Adrenal gland (tissue), 9 donors: ENCODE measurements at regions not wholly inside any gene's neighbourhood (a gene's known extent, or its start where the extent isn't known, plus 50 kb on each side); places are given as distances from the start of the nearest gene placed in this dataset.

Source experiments
- DNase-seq, 7 donors: peaks; one replicate each; pipeline ENCODE4 v3.0.0-alpha.2; 2019 to 2020
- H3K27ac ChIP-seq, 5 donors: fragments of 200-600 bp; sonication (generic) in 4 of 5; 1 replicate in 3 of 5; 2 replicates in 2 of 5; pipeline versions ENCODE4 v1.5.1 to v1.8.0; 2016 to 2020; ENCODE audit warnings: mild to moderate bottlenecking in 1 of 5
- H3K27me3 ChIP-seq: fragments of 200-600 bp; 2 replicates; pipeline ENCODE4 v1.8.0; 2021
- H3K36me3 ChIP-seq, 2 donors: fragments of 200-600 bp; replicated peaks in 1 of 2; 1 replicate in 1 of 2; 2 replicates in 1 of 2; pipeline versions ENCODE4 v1.5.1 to v1.8.0; 2018 to 2022
- H3K4me1 ChIP-seq, 2 donors: fragments of 200-600 bp; replicated peaks in 1 of 2; 1 replicate in 1 of 2; 2 replicates in 1 of 2; pipeline versions ENCODE4 v1.5.1 to v1.8.0; 2018 to 2021
- H3K4me3 ChIP-seq, 4 donors: fragments of 200-600 bp; sonication (generic) in 3 of 4; one replicate each; pipeline ENCODE4 v1.5.1; 2016 to 2018
- H3K9me3 ChIP-seq, 3 donors: fragments of 200-600 bp; sonication (generic) in 1 of 3; replicated peaks in 1 of 3; 1 replicate in 2 of 3; 2 replicates in 1 of 3; pipeline versions ENCODE4 v1.5.1 to v1.8.0; 2016 to 2021
- POLR2A ChIP-seq, 2 donors: fragments of 450-650 bp; IDR thresholded peaks; one replicate each; pipeline ENCODE4 v1.6.1; 2017; ENCODE audit warnings: antibody characterized with exemption in 2 of 2, mild to moderate bottlenecking in 2 of 2, moderate library complexity in 1 of 2
- WGBS, 4 donors: extraction: QIAGEN DNeasy Blood & Tissue Kit in 2 of 4; methylation state at CpG; one replicate each; pipeline versions ENCODE4 v1.1.5 to v1.1.7; 2013 to 2017; 5-methylcytosine and 5-hydroxymethylcytosine counted together
- intact Hi-C, 2 donors: fragments of 100-400 bp; cut with DNase I; formaldehyde crosslinking; loops; one replicate each; pipeline versions ENCODE4 v1.14.1 to v1.15.0; 2022 to 2023
- TF ChIP-seq, protein P1 (sequence below), 6 experiments: fragments of 450-650 bp in 4 of 6; fragments of 200-600 bp in 2 of 6; sonication (generic) in 1 of 6; IDR thresholded peaks; 1 replicate in 5 of 6; 2 replicates in 1 of 6; pipeline versions ENCODE4 v1.5.1 to v1.8.0; 2016 to 2021; ENCODE audit warnings: antibody characterized with exemption in 6 of 6, mild to moderate bottlenecking in 2 of 6, moderate library complexity in 1 of 6
- donor health status: healthy with polysubstance abuse.
- donor health status: Bipolar disorder and iron deficiency.
- donor health status: DM: yes; HTN: yes; CAD: no.
- donor health status: DM: no; HTN: no; CAD: no.
- donor health status: DM: no; HTN: no; CAD: no.

DNA sequence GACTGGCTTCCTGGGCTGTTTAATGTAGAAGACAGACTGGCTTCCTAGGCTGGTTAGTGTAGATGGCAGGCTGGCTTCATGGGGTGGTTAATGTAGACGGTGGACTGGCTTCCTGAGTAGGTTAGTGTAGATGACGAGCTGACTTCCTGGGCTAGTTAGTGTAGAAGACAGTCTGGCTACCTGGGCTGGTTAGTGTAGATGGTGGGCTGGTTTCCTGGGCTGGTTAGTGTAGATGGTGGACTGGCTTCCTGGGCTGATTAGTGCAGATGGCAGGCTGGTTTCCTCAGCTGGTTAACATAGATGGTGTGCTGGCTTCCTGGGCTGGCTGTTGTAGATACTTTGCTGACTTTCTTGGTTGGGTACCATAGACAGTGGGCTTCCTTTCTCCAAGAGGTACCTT, 122.9 kb upstream of the PPP2R2D start:
- Histone ChIP-seq H3K4me3 (no peak overlapping the region), H3K4me1 (no peaks in the 10 kb centered on the region), H3K27me3 (no peaks in the 10 kb centered on the region), H3K36me3 (no peaks in the 10 kb centered on the region), H3K9me3 (peaks cover 0 to 11% (median 0%) of the 10 kb centered on the region in 3 donors), H3K27ac (no peak overlapping the region)
- WGBS, 4 donors, result 69 to 84% (median 77%) methylated on average over 2 of the region's 2 CpGs
- intact Hi-C loops, result no loop called here
- DNase-seq, result no peak
- TF ChIP-seq, protein P1, sequence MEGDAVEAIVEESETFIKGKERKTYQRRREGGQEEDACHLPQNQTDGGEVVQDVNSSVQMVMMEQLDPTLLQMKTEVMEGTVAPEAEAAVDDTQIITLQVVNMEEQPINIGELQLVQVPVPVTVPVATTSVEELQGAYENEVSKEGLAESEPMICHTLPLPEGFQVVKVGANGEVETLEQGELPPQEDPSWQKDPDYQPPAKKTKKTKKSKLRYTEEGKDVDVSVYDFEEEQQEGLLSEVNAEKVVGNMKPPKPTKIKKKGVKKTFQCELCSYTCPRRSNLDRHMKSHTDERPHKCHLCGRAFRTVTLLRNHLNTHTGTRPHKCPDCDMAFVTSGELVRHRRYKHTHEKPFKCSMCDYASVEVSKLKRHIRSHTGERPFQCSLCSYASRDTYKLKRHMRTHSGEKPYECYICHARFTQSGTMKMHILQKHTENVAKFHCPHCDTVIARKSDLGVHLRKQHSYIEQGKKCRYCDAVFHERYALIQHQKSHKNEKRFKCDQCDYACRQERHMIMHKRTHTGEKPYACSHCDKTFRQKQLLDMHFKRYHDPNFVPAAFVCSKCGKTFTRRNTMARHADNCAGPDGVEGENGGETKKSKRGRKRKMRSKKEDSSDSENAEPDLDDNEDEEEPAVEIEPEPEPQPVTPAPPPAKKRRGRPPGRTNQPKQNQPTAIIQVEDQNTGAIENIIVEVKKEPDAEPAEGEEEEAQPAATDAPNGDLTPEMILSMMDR (IDR thresholded peaks at IDR 0.05), result no peak
- TF ChIP-seq POLR2A (IDR thresholded peaks at IDR 0.05), result no peak

DNA sequence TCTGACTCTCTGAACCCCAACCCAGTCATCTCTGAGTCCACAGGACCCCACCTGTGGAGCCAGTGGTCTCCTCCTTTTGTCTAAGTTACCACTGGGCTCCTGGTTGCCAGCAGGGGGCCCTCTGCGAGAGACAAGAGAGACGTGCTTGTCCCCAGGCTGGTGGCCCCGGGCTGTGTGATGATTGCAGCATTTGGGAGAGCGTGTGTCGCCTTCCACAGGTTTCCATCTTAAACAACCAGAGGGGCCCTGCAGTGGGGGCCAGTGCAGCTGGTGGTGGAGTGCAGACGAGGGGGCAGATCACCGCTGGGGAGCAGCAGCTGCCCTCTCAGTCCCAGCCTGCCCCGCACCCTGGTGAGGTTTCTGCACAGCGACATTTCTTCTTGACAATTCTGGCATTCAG, 122.4 kb upstream of the PPP2R2D start:
- no peaks in the 10 kb centered on the region for H3K4me1 ChIP-seq

DNA sequence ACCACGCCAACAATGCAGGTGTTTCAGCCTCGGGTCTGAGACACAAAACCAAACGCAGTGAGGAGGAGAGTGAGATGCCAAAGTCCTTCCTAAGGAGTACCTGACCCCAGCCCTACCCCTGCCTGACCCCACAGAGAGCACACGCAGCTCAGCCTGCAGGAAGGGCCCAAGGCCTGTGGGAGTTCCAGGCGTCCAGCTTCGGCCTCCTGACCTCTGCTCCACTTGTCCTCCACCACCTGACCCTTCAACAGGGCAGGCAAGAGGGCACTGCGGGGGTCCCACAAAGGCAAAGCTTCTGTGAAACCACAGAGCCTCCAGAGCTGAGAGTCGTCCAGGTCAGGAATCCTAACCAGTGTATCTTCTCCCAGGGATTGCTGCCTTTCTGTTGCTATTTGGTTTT, 122.0 kb upstream of the PPP2R2D start:
- no peak for DNase-seq

More for the DNA sequence above, 122.4 kb upstream of the PPP2R2D start:
- Histone ChIP-seq H3K4me3 (no peak overlapping the region), H3K27me3 (no peaks in the 10 kb centered on the region), H3K36me3 (no peaks in the 10 kb centered on the region), H3K9me3 (peaks cover 0 to 11% (median 0%) of the 10 kb centered on the region in 3 donors), H3K27ac (no peak overlapping the region)
- DNase-seq, result no peak
- 75 to 99% (median 87%) methylated on average over 9 of the region's 9 CpGs for WGBS, 4 donors
- intact Hi-C loops, result no loop called here
- TF ChIP-seq, protein P1 (IDR thresholded peaks at IDR 0.05), result no peak
- no peak for TF ChIP-seq POLR2A (IDR thresholded peaks at IDR 0.05)

DNA sequence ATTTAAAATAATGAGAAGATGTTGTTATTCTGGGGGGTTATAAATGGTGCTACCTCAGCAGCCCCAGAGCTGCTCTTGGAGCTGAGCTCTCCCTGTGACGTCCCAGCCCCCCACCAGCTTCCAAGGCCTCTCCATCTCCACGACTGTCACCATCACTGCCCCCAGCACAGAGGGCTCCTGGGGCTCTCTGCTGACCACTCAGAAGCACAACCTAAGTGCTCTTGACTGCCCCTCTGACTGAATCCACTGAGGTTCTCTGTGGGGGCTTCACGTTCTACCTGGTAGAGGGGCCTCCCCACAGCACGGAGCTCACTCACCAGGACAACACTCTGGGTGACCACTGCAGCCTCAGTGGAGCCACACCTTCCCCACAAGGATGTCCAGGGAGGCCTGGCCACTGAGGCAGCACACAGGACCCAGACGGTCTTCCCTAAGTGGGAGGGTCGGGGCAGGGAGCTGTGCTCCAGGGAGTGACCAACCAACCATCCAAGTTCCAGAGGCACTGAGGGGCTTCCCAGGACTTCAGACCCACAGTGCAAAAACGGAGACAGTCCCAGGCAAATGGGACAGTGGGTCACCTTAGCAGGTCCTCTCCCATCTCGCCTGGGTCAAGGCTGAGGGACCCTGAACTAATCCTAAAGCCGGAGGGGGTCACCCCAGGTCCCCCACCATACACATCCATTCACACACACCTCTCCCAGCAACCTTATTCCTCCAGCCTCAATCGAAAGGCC, 121.0 kb upstream of the PPP2R2D start:
- peaks cover 0 to 11% (median 0%) of the 10 kb centered on the region in 3 donors for H3K9me3 ChIP-seq
- no peaks in the 10 kb centered on the region for H3K27me3 ChIP-seq
- H3K36me3 ChIP-seq, result no peaks in the 10 kb centered on the region
- no peak for DNase-seq
- intact Hi-C loops, result loop anchor here (10.0 kb wide), 2 partner anchors 325 to 1095 kb away; no protein-coding TSS in a partner anchor
- no peak overlapping the region for H3K4me3 ChIP-seq
- no peak for TF ChIP-seq POLR2A (IDR thresholded peaks at IDR 0.05)
- no peaks in the 10 kb centered on the region for H3K4me1 ChIP-seq
- no peak overlapping the region for H3K27ac ChIP-seq
- WGBS, 4 donors, result 66 to 83% (median 76%) methylated on average over 3 to 10 of the region's 10 CpGs

More for the DNA sequence above, 122.0 kb upstream of the PPP2R2D start:
- no peaks in the 10 kb centered on the region for H3K27me3 ChIP-seq
- no peak overlapping the region for H3K27ac ChIP-seq
- H3K36me3 ChIP-seq, result no peaks in the 10 kb centered on the region
- H3K4me3 ChIP-seq, result no peak overlapping the region
- H3K9me3 ChIP-seq, result peaks cover 0 to 11% (median 0%) of the 10 kb centered on the region in 3 donors
- no peaks in the 10 kb centered on the region for H3K4me1 ChIP-seq
- TF ChIP-seq, protein P1 (IDR thresholded peaks at IDR 0.05), result no peak
- TF ChIP-seq POLR2A (IDR thresholded peaks at IDR 0.05), result no peak
- 74 to 81% (median 78%) methylated on average over 8 of the region's 8 CpGs for WGBS, 4 donors
- intact Hi-C loops, result no loop called here

DNA sequence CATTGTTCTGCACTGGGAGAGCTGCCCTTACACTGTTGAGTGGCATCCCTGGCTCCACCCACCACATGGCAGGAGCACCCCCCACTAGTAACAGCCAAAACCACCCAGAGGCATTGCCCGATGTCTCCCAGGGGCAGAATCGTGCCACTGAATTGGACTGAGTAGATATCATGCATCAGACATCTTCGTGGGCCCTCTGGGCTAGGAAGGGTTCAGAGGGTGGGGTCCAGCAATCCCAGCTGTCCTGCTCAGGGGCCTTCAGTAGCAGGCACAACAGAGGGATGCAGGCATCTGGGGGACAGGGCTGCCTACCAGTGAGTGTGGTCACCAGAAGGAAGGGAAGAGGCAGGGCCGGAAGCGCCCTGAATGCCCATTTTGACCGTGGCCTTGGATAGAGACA, 119.7 kb upstream of the PPP2R2D start:
- TF ChIP-seq POLR2A (IDR thresholded peaks at IDR 0.05), result no peak
- TF ChIP-seq, protein P1 (IDR thresholded peaks at IDR 0.05), result no peak
- DNase-seq, result no peak
- 83 to 96% (median 88%) methylated on average over 5 to 6 of the region's 6 CpGs for WGBS, 4 donors
- Histone ChIP-seq H3K27me3 (no peaks in the 10 kb centered on the region), H3K36me3 (no peaks in the 10 kb centered on the region), H3K27ac (no peak overlapping the region), H3K4me1 (no peaks in the 10 kb centered on the region), H3K9me3 (peaks cover 0 to 11% (median 0%) of the 10 kb centered on the region in 3 donors), H3K4me3 (no peak overlapping the region)
- intact Hi-C loops, result loop anchor here (10.0 kb wide), 2 partner anchors 326 to 1096 kb away; no protein-coding TSS in a partner anchor
